C4-2B (cell line): ENCODE measurements at regions not wholly inside any gene's neighbourhood (a gene's known extent, or its start where the extent isn't known, plus 50 kb on each side); places are given as distances from the start of the nearest gene placed in this dataset.

Source experiments
- H3K27ac ChIP-seq: fragments of 450-650 bp; 2 replicates; pipeline ENCODE4 v1.5.1; 2017
- CTCF ChIP-seq: fragments of 450-650 bp; conservative IDR thresholded peaks from 2 replicates; pipeline ENCODE4 v1.5.1; 2017; ENCODE audit warnings: mild to moderate bottlenecking
- ZFX ChIP-seq: fragments of 450-650 bp; IDR thresholded peaks from 2 replicates; pipeline ENCODE4 v1.6.1; 2017

- H3K27ac ChIP-seq, result no peak overlapping the region
- no peak for TF ChIP-seq CTCF
- TF ChIP-seq ZFX, result no peak
These were observed 279.8 kb downstream of the STIM2 start for GRCh38 chr4:27140486-27140885.

- TF ChIP-seq ZFX (no peak), CTCF (no peak)
- no peak overlapping the region for H3K27ac ChIP-seq
These were observed 280.9 kb downstream of the STIM2 start for GRCh38 chr4:27141530-27141929.

- TF ChIP-seq ZFX (no peak), CTCF (no peak)
- H3K27ac ChIP-seq, result no peak overlapping the region
These were observed 282.2 kb downstream of the STIM2 start for GRCh38 chr4:27142841-27143240.

- H3K27ac ChIP-seq, result no peak overlapping the region
- TF ChIP-seq CTCF (no peak), ZFX (no peak)
These were observed 285.0 kb downstream of the STIM2 start for GRCh38 chr4:27145597-27145996.

- no peak overlapping the region for H3K27ac ChIP-seq
- TF ChIP-seq CTCF (no peak), ZFX (no peak)
These were observed 287.7 kb downstream of the STIM2 start for GRCh38 chr4:27148211-27148895.

GRCh38 chr4:27149541-27150212 is 289.0 kb downstream of the STIM2 start:
- H3K27ac ChIP-seq, result no peak overlapping the region
- TF ChIP-seq ZFX (no peak), CTCF (no peak)

GRCh38 chr4:27152703-27153102 is 292.1 kb downstream of the STIM2 start:
- TF ChIP-seq ZFX, result no peak
- no peak for TF ChIP-seq CTCF

More at GRCh38 chr4:27152703-27153102, 292.1 kb downstream of the STIM2 start:
- H3K27ac ChIP-seq, result no peak overlapping the region
